ENCODE measurements at regions not wholly inside any gene's neighbourhood (a gene's known extent, or its start where the extent isn't known, plus 50 kb on each side); places are given as distances from the start of the nearest gene placed in this dataset.

GRCh38 chr12:24066097-24066496 is 116.6 kb upstream of the SOX5 start:
- TF ChIP-seq CTCF (IDR thresholded peaks at IDR 0.05; ENCODE audit: poor library complexity) (no peak), EZH2 (IDR thresholded peaks at IDR 0.05; ENCODE audit: borderline replicate concordance) (no peak)
